Tibial artery (tissue), 4 donors: ENCODE measurements at regions not wholly inside any gene's neighbourhood (a gene's known extent, or its start where the extent isn't known, plus 50 kb on each side); places are given as distances from the start of the nearest gene placed in this dataset.

Experiments used
- DNase-seq, 2 donors: peaks; one replicate each; pipeline ENCODE4 v3.0.0-alpha.2; 2019
- H3K27ac ChIP-seq, 2 donors: fragments of 200-600 bp; sonication (generic) in 1 of 2; 1 replicate in 1 of 2; 2 replicates in 1 of 2; pipeline ENCODE4 v1.5.1; 2018 to 2019; ENCODE audit warnings: mild to moderate bottlenecking in 1 of 2
- H3K27me3 ChIP-seq, 2 donors: fragments of 200-600 bp; sonication (generic) in 1 of 2; one replicate each; pipeline versions ENCODE4 v1.5.1 to v1.6.0; 2016 to 2019
- H3K36me3 ChIP-seq, 3 donors: fragments of 200-600 bp; sonication (generic) in 2 of 3; one replicate each; pipeline ENCODE4 v1.5.1; 2016 to 2019; ENCODE audit warnings: mild to moderate bottlenecking in 2 of 3
- H3K4me1 ChIP-seq, 4 donors: fragments of 200-600 bp; sonication (generic) in 2 of 4; 1 replicate in 3 of 4; 2 replicates in 1 of 4; pipeline ENCODE4 v1.5.1; 2016 to 2019
- H3K4me3 ChIP-seq, 2 donors: fragments of 200-600 bp; sonication (generic) in 1 of 2; 1 replicate in 1 of 2; 2 replicates in 1 of 2; pipeline ENCODE4 v1.5.1; 2018 to 2019; ENCODE audit warnings: mild to moderate bottlenecking in 2 of 2
- H3K9me3 ChIP-seq, 3 donors: fragments of 200-600 bp; sonication (generic) in 1 of 3; one replicate each; pipeline ENCODE4 v1.5.1; 2016 to 2019
- intact Hi-C: fragments of 100-400 bp; cut with DNase I; formaldehyde crosslinking; loops from one replicate; pipeline ENCODE4 v1.15.0; 2023; ENCODE audit warnings: low total_unique reads
- TF ChIP-seq, protein P1 (sequence below), 2 experiments: fragments of 200-600 bp in 1 of 2; fragments of 450-650 bp in 1 of 2; IDR thresholded peaks; one replicate each; pipeline ENCODE4 v1.5.1; 2017 to 2019; ENCODE audit warnings: antibody characterized with exemption in 2 of 2, mild to moderate bottlenecking in 1 of 2, moderate library complexity in 1 of 2

DNA sequence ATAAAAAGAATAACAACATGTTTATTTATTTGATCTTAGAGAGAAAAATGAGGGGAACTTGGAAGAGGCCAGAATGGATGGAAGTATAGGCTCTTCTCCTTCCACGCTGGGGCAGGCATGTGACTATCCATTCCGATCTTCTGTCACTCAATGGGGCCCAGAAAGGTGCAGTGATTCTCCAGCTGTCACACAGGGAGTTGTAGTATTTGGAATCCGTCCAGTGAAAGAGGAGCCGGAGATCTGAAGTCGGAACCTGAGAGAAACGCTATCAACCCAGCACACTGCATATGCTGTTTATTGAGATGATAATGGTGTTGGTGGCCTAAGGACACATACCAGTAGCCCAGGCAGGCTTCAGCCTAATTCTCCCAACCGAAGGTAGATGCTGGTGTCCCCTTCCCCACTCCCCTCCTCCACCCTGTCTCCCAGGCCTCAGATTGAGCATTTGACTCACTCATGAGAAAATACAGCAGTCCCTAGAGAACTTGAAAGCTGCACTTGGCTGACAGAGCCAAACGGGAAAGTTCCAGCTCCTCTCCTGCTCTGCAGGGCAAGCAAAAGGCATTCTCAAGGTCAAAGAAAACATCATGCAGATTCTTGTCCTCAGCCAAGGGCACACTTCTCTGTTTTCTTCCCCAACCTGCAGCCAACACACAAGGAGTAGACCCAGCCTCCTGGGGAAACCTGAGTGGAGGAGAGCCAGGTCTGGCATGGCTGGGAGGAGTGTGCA lies 100.4 kb downstream of the IRF2BPL start:
- no peak for DNase-seq
- no peaks in the 10 kb centered on the region for H3K27me3 ChIP-seq
- no peak overlapping the region for H3K4me3 ChIP-seq
- no peaks in the 10 kb centered on the region for H3K36me3 ChIP-seq
- H3K27ac ChIP-seq: peak overlapping the region; percentile 5 to 35
- intact Hi-C loops: no loop called here
- TF ChIP-seq, protein P1, sequence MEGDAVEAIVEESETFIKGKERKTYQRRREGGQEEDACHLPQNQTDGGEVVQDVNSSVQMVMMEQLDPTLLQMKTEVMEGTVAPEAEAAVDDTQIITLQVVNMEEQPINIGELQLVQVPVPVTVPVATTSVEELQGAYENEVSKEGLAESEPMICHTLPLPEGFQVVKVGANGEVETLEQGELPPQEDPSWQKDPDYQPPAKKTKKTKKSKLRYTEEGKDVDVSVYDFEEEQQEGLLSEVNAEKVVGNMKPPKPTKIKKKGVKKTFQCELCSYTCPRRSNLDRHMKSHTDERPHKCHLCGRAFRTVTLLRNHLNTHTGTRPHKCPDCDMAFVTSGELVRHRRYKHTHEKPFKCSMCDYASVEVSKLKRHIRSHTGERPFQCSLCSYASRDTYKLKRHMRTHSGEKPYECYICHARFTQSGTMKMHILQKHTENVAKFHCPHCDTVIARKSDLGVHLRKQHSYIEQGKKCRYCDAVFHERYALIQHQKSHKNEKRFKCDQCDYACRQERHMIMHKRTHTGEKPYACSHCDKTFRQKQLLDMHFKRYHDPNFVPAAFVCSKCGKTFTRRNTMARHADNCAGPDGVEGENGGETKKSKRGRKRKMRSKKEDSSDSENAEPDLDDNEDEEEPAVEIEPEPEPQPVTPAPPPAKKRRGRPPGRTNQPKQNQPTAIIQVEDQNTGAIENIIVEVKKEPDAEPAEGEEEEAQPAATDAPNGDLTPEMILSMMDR (IDR thresholded peaks at IDR 0.05): no peak
- peaks cover 6 to 38% (median 17%) of the 10 kb centered on the region in 4 donors for H3K4me1 ChIP-seq
- H3K9me3 ChIP-seq: no peaks in the 10 kb centered on the region

DNA sequence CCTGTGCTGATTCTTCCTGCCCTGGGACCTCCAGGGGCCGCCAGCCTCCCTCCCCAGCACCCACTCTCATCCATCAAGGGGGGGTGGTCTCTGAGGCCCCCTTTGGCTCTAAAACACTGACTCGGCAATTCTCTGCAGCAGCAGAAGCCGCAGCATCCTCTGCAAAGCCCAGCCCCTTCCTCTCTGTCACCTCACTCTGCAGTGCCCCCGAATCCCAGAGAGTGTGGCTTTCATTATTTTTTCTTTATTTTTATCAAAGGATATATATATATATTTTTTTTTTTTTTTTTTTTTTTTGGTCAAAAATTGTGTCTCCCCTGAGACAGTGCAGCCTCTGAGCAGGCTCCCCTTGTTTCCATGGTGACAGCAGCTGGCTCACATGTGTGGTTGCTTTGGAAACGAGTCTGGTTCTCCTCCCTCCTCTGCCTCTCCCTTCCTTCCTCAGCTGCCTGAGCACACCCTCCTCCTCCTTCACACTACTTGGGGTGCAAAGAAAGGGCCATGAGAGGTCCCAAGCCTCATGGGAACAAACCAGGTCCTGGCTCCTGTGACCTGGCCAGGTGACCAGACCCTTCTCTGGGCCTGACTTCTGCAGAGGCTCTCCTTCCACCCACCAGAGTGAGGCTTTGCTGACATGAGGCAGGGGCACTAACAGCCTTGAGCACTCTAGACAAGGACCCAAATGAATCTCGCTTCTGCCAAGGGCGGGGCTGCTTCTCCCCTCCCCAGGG lies 100.5 kb downstream of the LRRC74A start:
- TF ChIP-seq, protein P1 (IDR thresholded peaks at IDR 0.05): no peak
- Histone ChIP-seq H3K9me3 (no peaks in the 10 kb centered on the region), H3K4me1 (peaks cover 6 to 38% (median 17%) of the 10 kb centered on the region in 4 donors), H3K27ac (no peak overlapping the region), H3K4me3 (no peak overlapping the region), H3K27me3 (no peaks in the 10 kb centered on the region), H3K36me3 (no peaks in the 10 kb centered on the region)
- DNase-seq: peak; percentile 56 to 77
- intact Hi-C loops: no loop called here

DNA sequence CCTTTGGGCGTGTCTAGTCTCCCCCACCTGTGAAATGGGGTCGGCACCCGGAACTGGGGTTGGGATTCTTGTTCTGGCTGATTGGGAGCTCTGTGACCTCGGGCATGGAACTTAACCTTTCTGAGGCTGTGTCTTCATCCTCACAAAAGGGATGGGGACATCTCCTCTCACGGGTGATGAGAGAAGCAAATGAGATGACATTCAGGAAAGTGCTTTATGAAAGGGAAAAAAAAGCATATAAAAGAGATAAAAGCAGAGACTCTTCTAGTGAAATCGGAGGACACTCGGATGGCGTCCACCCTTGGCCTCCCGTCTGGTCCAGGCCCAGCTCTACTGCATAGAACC lies 98.9 kb downstream of the LRRC74A start:
- no peaks in the 10 kb centered on the region for H3K27me3 ChIP-seq
- intact Hi-C loops: no loop called here
- H3K9me3 ChIP-seq: no peaks in the 10 kb centered on the region
- H3K4me3 ChIP-seq: no peak overlapping the region
- H3K27ac ChIP-seq: no peak overlapping the region
- H3K36me3 ChIP-seq: no peaks in the 10 kb centered on the region
- peaks cover 6 to 50% (median 26%) of the 10 kb centered on the region in 4 donors for H3K4me1 ChIP-seq
- TF ChIP-seq, protein P1 (IDR thresholded peaks at IDR 0.05): no peak
- DNase-seq: no peak

DNA sequence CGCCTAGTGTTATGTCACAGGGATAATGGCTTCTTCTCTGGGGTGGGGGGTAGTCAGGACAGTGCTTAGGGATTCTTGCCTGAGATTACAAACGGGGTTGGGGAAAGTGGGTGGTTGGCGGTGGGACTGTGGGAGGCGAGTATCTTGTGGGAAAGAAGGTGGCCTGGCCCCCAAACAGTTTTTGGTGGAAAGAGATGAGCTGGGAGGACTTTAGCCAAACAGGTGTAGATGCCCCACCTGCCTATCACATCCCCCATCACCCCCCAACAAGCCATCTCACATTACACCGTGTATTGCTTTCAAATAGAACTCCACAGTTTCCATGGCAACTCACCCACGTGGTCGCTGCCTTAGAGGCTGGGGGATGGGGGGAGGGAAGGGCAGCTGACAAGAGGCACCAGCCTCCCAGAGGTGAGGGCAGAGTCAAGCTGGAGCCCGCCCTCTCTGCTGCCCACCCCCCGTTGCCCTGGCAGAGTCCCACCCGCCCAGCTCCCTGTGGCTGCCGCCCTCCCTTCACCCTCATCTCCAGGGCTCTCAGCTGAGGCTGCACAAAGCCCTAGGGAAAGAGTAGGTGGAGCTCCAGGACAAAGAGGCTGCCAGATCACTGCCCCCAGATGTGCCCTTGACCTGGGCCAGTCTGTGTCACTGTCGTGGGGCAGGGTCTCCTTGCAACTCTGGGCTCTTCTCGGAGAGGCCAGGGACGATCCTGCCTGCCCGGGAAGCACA lies 98.3 kb downstream of the LRRC74A start:
- no peak for DNase-seq
- Histone ChIP-seq H3K27ac (no peak overlapping the region), H3K4me3 (no peak overlapping the region), H3K27me3 (no peaks in the 10 kb centered on the region), H3K36me3 (no peaks in the 10 kb centered on the region), H3K9me3 (no peaks in the 10 kb centered on the region), H3K4me1 (peaks cover 6 to 55% (median 31%) of the 10 kb centered on the region in 4 donors)
- TF ChIP-seq, protein P1 (IDR thresholded peaks at IDR 0.05): no peak
- intact Hi-C loops: no loop called here

DNA sequence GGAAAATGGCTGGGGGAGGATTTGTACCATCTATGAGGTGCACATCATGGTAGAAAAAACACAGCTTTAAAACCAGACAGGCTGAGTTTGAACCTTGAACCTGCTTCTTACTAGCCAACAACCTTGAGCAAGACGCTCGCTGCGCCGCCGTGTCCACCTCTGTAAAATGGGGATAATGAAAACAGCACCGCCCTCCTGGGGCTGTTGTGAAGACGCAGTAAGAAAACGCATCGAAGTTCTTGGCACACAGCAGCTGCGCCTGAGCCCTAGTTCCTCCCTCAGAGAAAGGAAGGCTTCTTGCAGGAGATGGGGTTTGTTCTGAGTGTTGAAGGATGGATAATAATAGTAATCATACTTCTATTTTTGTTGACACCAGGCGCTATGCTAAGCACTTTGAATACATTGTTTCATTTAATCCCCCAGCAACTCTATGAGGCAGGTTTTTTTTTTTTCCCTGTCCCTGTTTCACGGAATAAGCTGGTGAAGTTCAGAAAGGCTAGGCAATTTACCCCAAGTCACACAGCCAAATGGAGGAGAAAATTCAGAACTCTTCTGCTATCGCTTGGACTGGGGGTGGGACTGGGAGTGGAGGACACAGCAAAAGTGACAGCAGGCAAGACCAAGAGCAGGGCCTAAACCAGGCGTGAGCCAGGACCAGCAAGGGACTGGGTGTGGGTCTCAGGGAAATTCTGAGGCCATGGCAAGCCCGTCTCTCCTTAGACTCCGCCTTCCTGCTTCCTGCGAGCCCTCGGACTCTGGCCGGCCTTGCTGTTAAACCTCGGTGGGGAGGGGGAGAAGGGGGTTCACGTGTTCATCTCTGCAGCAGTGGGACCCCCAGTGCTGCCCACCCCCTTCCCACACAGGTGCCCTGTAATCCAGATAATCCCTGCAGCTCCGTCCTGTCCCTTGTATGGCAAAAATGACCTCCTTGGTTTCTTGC lies 97.5 kb downstream of the LRRC74A start:
- Histone ChIP-seq H3K4me1 (peaks cover 5 to 51% (median 32%) of the 10 kb centered on the region in 4 donors), H3K36me3 (no peaks in the 10 kb centered on the region), H3K27ac (no peak overlapping the region), H3K4me3 (no peak overlapping the region), H3K9me3 (no peaks in the 10 kb centered on the region), H3K27me3 (no peaks in the 10 kb centered on the region)
- DNase-seq: no peak
- intact Hi-C loops: no loop called here
- TF ChIP-seq, protein P1 (IDR thresholded peaks at IDR 0.05): no peak
